D341Med (cell line): ENCODE measurements at regions not wholly inside any gene's neighbourhood (a gene's known extent, or its start where the extent isn't known, plus 50 kb on each side); places are given as distances from the start of the nearest gene placed in this dataset.
"Not testable (repeated sequence)": the region's sequence is repeated elsewhere in the genome, so short reads cannot be mapped to it uniquely, and the experiment has no call there.

Source experiments
- DNase-seq: peaks from one replicate; pipeline ENCODE4 v3.0.0; 2012; ENCODE audit warnings: low spot score

DNA sequence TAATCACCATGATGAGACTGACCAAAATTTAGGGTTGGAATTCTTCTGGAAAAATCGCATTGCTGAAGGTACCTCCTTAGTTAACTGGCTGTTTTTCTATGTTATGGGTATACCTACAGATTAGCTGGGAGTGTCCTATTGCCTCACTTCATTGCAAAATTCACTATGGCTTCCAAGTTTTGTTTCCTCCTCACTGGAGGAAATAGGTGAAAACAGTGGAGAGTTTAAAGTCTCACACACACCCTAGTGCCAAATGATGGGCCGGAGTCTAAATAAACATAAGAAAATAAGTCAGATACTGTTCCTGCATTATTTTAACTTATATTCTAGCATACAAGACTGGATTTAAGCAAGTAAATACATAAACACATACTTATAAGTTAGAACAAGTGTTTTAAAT lies 98.2 kb downstream of the AHR start:
- DNase-seq: no peak

DNA sequence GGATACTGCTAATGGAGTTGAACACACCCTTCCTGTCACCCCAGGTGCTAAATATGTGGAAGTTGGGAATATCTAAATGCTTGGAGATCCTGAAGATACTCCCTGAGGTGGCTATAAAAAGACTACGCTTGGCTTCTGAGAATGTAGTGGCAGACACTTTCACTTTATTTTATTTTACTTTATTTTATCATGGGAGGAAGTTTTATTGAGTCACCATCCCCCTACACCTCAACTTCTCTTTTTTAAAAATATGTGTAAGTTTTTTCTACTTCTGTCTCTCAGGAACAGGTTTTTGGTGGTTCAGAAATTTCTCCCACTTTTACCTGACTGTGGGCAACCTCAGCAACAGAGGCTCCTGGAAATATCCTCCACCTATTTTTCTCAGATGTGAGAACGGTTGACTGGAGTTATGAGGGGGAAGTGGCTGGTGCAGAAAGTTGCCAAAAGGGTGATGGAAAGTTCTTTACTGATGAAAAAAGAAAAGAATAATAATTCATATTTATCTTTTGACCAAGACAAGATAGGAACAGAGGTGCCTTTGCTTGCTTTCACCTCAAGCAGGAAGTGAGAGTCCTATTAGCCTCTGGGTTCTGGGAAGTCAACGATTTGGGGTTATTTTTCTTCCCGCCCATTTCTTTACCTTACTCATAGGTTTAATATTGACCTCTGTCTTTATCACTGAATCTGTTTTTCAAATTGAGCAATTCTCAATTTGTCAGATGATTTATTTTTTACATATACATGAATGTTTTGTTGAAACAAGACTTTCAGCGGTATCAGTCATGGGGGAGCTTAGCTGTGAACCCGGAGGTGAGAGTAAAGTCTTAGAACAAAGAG lies 103.6 kb downstream of the AHR start:
- DNase-seq: no peak

- DNase-seq: no peak
Observed at GRCh38 chr7:17402628-17403278, 104.3 kb downstream of the AHR start.

GRCh38 chr7:17404006-17404405 lies 105.6 kb downstream of the AHR start:
- no peak for DNase-seq

DNA sequence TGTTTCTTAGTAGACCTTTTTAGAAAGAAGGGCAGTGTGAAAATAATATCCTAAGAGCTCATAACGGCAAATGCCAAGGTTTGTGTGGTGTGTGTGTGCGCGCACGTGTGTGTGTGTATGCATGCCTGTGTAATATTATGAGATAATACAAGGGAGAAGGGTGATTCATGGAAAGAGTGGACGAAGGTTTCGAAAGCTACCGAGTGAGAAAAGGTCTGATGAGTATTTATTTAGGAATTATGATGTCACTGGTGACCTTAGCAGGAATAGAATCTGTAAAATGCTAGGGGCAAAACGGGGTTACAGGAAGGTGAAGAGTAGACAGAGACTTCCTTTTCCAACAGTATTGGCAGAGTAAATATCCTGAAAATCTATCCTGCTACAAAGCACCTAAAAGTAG lies 107.3 kb downstream of the AHR start:
- no peak for DNase-seq

GRCh38 chr7:17406738-17407137 lies 108.3 kb downstream of the AHR start:
- DNase-seq: no peak

GRCh38 chr7:17407229-17407628 lies 108.8 kb downstream of the AHR start:
- DNase-seq: no peak

DNA sequence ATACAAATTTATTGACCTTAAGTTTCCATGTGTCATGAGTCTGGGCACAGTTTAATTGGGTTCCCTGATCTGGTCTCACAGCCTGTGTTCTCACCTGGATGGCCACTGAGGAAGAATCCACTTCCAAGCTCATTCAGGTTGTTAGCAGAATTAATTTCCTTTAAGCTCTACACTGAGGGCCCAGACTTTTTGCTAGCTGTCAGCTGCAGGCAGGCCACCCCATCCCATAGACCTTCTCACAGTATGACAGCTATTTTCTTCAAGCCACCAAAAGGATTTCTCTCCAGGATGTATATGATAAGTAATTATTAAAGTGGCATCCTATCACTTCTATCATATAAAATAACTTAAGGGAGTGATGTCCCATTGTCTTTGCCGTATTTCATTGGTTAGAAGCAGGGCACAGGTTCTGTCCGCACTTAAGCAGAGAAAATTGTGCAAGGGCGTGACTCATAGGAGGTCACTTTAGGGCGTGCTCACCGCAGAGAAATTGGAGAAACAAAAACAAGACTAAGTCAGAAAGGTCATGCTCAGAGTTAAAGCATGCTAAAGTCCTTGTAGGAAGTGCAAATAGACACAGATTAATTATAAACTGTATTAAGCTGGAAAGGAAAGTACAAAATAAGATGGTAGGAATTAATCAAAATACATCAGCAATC lies 109.9 kb downstream of the AHR start:
- no peak for DNase-seq

DNA sequence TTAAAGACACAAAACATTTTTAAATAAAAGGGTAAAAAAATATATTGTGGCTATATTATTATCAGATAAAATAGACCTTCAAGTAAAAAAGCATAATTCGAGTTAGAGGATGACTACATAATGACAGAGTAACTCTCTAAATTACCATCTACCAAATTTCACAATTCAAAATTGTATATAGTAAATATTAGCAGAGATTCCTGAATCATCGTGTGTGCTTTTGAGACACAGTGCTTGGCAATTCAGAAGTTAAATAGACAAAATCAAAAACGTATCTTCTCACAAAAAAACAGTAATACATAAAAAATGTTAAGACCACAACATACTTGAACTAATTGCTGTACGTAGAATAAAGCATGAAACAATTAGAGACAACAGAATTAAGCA lies 110.4 kb downstream of the AHR start:
- no peak for DNase-seq

GRCh38 chr7:17411922-17412321 lies 113.5 kb downstream of the AHR start:
- no peak for DNase-seq

DNA sequence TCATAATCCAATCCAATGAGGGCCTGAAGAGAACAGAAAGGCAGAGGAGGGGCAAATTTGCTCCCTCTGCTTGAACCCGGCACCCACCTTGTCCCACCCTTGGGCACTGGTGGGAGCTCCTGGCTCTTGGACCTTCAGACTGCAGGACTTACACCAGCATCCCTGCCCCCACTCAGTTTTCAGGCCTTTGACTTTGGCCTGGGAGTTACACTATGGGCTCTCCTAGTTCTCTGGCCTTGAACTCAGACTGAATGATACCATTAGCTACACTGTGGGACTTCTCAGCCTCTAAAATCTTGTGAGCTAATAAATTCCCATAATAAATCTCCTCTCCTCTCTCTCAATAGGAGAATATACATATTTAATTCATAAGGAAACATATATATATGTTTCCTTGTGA lies 114.4 kb downstream of the AHR start:
- no peak for DNase-seq

DNA sequence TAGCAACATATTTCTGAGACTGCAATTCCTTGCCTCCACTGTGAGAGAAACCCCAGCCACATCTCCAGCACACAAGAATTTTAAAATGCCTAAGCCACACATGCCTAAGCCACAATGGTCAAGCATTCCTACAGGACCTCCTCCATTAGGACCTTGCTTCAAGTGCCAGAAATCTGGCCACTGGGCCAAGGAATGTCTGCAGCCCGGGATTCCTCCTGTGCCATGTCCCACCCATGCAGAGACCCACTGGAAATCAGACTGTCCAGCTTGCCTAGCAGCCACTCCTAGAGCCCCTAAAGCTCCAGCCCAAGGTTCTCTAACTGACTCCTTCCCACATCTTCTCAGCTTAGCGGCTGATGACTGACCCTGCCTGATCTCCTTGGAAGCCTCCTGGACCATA lies 117.5 kb downstream of the AHR start:
- no peak for DNase-seq

DNA sequence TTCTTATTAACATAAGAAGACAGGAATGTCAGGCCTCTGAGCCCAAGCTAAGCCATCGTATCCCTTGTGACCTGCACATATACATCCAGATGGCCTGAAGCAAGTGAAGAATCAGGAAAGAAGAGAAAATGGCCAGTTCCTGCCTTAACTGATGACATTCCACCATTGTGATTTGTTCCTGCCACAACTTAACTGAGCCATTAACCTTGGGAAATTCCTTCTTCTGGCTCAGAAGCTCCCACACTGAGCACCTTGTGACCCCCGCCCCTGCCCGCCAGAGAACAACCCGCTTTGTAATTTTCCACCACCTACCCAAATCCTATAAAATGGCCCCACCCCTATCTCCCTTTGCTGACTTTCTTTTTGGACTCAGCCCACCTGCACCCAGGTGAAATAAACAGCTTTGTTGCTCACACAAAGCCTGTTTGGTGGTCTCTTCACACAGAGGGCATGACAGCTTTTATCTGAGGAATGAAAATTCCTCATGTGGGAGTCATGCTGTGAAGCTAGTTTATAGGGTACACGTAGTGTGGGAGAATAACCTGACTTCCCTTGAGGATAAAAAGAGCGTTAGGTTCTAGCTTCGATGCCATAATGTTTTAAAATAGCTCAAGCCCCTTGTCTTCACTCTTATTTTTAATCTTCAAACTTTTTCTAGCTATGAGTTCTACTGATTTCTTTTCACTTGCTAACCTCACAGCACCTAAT lies 122.0 kb downstream of the AHR start:
- not testable (repeated sequence) for DNase-seq

DNA sequence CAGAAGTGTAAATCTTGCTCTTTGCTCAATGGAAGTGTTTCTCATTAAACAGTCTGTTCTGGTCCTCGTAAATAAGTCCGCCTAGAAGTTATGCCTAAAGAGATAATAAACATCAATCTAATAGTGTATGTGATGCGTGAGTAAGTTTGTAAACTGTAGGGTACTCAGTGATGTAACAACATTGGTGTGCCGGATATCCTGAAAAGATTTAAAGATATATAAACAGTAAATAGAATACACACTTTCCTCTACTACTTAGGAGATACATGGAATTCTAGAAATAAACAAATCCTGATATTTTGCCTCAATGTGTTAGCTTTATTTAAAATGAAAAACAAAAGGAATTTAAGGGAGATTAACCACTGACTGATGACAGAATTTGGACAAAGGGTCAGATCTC lies 123.5 kb downstream of the AHR start:
- DNase-seq: no peak

DNA sequence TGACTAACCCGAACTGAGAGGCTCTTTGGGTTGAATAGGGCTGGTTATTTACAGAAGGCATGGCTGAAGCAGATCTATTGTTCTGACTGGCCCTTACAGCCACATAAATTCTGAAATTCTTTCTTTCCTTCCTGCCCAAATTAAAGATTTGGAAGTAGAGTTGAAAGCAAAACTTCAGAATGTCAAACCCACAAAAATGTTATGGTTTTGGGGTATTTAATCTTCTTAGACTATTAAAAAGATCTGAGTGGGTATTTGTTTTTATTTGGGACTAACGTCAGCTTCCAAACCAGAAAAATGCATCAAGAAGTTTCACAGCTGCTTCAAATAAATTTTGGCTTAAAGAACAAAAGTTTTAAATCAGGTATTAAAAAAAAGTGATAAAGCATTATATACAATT lies 124.5 kb downstream of the AHR start:
- no peak for DNase-seq

DNA sequence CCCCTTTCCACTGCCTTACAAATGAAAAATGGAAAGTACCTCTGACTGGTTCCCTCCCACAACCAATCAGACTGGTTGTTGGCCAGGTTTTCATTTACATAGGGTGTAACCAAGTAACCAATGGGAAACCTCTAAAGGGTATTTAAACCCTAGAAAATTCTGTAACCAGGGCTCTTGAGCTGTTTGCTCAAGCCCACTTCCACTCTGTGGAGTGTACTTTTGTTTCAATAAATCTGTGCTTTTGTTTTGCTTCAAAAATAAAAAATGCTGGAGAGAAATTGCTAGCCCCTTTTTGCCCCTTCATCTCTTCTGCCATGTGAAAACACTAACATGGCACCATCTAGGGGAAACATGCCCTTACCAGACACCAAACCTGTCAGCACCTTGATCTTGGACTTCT lies 129.5 kb downstream of the AHR start:
- no peak for DNase-seq

DNA sequence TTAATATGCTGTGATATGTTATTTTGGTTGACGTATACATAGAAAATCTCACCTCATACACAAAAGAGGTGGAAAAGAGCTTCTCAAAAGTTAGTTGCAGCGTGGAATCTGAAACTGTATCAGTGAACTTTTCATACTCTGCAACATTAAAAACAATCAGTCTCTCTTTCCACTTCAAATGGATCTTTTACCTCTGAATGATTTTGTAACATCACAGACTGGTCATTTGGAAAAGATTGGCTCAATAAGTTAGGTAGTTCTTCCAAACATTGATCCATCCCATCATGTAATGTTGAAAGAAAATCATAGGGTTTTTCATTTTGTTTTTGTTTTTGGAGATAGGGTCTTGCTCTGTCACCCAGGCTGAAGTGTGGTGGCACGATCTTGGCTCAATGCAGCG lies 131.1 kb downstream of the AHR start:
- DNase-seq: no peak

GRCh38 chr7:17432793-17433192 lies 134.3 kb downstream of the AHR start:
- no peak for DNase-seq

- no peak for DNase-seq
Observed at GRCh38 chr7:17434191-17434590, 135.7 kb downstream of the AHR start.

DNA sequence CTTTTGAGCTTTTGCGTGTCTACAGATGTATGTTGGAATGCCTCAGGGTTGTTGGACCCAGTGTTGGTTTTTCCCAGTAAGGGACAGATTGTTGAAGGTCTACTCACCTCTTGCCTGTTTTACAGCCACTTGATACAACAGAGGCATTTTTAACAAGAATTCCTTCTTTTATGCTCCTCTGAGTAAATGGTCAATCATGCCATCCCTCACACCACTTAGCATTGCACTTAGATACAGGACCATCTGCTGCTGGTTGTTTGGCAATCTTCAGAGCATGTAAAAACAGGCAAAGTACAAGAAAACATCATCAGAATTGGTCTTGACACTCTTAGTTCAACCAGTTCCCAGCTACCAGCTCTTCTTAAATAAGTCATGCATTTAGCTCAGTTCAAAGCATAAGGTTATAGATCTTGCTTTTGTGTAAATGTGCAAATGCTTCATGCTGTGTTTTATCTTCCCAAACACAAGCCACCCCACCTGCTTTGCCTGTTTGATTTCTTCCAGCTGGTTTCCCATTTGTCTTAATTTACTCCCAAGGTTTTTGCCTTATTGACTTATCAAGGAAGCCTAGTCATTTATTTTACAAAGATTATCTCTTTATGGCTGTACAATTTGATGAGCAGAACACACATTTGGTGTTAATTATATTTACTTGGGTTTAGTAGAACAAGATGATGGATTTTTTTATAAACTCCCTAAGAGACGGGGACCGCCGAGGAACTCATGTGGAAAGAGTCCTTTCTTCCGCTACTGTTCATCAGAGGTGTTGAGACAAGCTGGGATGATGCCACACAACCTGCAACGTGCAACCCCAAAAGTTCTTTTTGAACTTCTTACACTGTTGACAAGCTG lies 136.6 kb downstream of the AHR start:
- DNase-seq: no peak

- DNase-seq: no peak
Observed at GRCh38 chr7:17436126-17436525, 137.7 kb downstream of the AHR start.

GRCh38 chr7:17437586-17437985 lies 139.1 kb downstream of the AHR start:
- no peak for DNase-seq
